DND-41 (cell line): ENCODE measurements at regions not wholly inside any gene's neighbourhood (a gene's known extent, or its start where the extent isn't known, plus 50 kb on each side); places are given as distances from the start of the nearest gene placed in this dataset.
A peak's percentile ranks its signal among the peaks of the same experiment; 100 is the strongest.

Experiments used
- ATAC-seq: fragments of 200-7000 bp; cut with Tn5 transposase; 3 replicates; pipeline ENCODE4 v1.9.1; 2021; ENCODE audit warnings: low read depth; ENCODE audit not compliant: insufficient read depth
- DNase-seq: peaks from one replicate; pipeline ENCODE4 v3.0.0-alpha.2; 2020
- H2AFZ ChIP-seq: 2 replicates; pipeline ENCODE4 v1.6.0; 2012; ENCODE audit warnings: low read depth, low read length
- H3K27ac ChIP-seq: 2 replicates; pipeline ENCODE4 v1.5.1; 2012; ENCODE audit warnings: low read length, inconsistent platforms
- H3K27me3 ChIP-seq: fragments of 200-600 bp; sonication (generic); 2 replicates; pipeline ENCODE4 v1.6.0; 2012; ENCODE audit warnings: low read length, mild to moderate bottlenecking, inconsistent platforms; ENCODE audit not compliant: insufficient read depth, poor library complexity
- H3K36me3 ChIP-seq: 2 replicates; pipeline ENCODE4 v1.5.1; 2012; ENCODE audit warnings: low read length, inconsistent platforms; ENCODE audit not compliant: insufficient read depth
- H3K4me1 ChIP-seq: 2 replicates; pipeline ENCODE4 v1.5.1; 2012; ENCODE audit warnings: mild to moderate bottlenecking, low read length; ENCODE audit not compliant: insufficient read depth
- H3K4me2 ChIP-seq: 2 replicates; pipeline ENCODE4 v1.6.0; 2012; ENCODE audit warnings: mild to moderate bottlenecking, moderate library complexity, low read length, inconsistent platforms; ENCODE audit not compliant: insufficient read depth
- H3K4me3 ChIP-seq, 2 experiments: fragments of 200-600 bp in 1 of 2; shearing (Covaris generic) in 1 of 2; 2 replicates each; pipeline ENCODE4 v1.5.1; 2012 to 2016; ENCODE audit warnings: inconsistent platforms in 2 of 2, low read length in 2 of 2, mild to moderate bottlenecking in 2 of 2, low read depth in 1 of 2, moderate library complexity in 1 of 2
- H3K79me2 ChIP-seq: 2 replicates; pipeline ENCODE4 v1.6.0; 2012; ENCODE audit warnings: low read length, inconsistent platforms; ENCODE audit not compliant: insufficient read depth
- H3K9ac ChIP-seq: 2 replicates; pipeline ENCODE4 v1.6.0; 2012; ENCODE audit warnings: low read depth, mild to moderate bottlenecking, inconsistent platforms, low read length, moderate library complexity
- H3K9me3 ChIP-seq: 2 replicates; pipeline ENCODE4 v1.5.1; 2012; ENCODE audit warnings: low read length, moderate library complexity, mild to moderate bottlenecking, inconsistent platforms; ENCODE audit not compliant: insufficient read depth, severe bottlenecking
- H4K20me1 ChIP-seq: 2 replicates; pipeline ENCODE4 v1.6.0; 2012; ENCODE audit warnings: low read length; ENCODE audit not compliant: insufficient read depth
- CTCF ChIP-seq: IDR thresholded peaks from 2 replicates; pipeline ENCODE4 v1.5.1; 2012; ENCODE audit warnings: borderline replicate concordance, low read length, moderate library complexity, mild to moderate bottlenecking; ENCODE audit not compliant: poor library complexity, severe bottlenecking; ENCODE audit errors: extremely low read depth
- EZH2 ChIP-seq: IDR thresholded peaks from 3 replicates; pipeline ENCODE4 v1.6.1; 2012; ENCODE audit warnings: borderline replicate concordance, low read depth, mild to moderate bottlenecking, moderate library complexity, low read length, inconsistent platforms; ENCODE audit not compliant: severe bottlenecking

GRCh38 chr2:186912979-186913378 lies 64.0 kb upstream of the ZSWIM2 start:
- no peaks in the 10 kb centered on the region for H3K79me2 ChIP-seq
- H3K9me3 ChIP-seq = no peaks in the 10 kb centered on the region
- H3K36me3 ChIP-seq = no peaks in the 10 kb centered on the region
- DNase-seq (no peak), ATAC-seq (no peak)
- H2AFZ ChIP-seq = no peak overlapping the region
- no peak overlapping the region for H3K4me3 ChIP-seq
- H3K4me2 ChIP-seq = no peak overlapping the region
- H3K27ac ChIP-seq = no peak overlapping the region
- no peak overlapping the region for H3K9ac ChIP-seq
- TF ChIP-seq CTCF (no peak), EZH2 (no peak)
- H3K4me1 ChIP-seq = no peaks in the 10 kb centered on the region
- no peaks in the 10 kb centered on the region for H4K20me1 ChIP-seq
- H3K27me3 ChIP-seq = no peaks in the 10 kb centered on the region

GRCh38 chr2:186911551-186912085 lies 62.6 kb upstream of the ZSWIM2 start:
- ATAC-seq = no peak
- Histone ChIP-seq H3K27ac (no peak overlapping the region), H2AFZ (no peak overlapping the region), H3K4me1 (no peaks in the 10 kb centered on the region), H3K4me2 (no peak overlapping the region), H3K4me3 (no peak overlapping the region), H3K36me3 (no peaks in the 10 kb centered on the region), H3K27me3 (no peaks in the 10 kb centered on the region), H3K9ac (no peak overlapping the region), H4K20me1 (no peaks in the 10 kb centered on the region), H3K79me2 (no peaks in the 10 kb centered on the region), H3K9me3 (no peaks in the 10 kb centered on the region)
- no peak for DNase-seq
- TF ChIP-seq CTCF = no peak

GRCh38 chr2:186910996-186911395 lies 62.0 kb upstream of the ZSWIM2 start:
- TF ChIP-seq EZH2 = no peak
- no peak for TF ChIP-seq CTCF
- Histone ChIP-seq H3K36me3 (no peaks in the 10 kb centered on the region), H3K4me2 (no peak overlapping the region), H3K4me3 (no peak overlapping the region), H3K27ac (no peak overlapping the region), H3K4me1 (no peaks in the 10 kb centered on the region), H4K20me1 (no peaks in the 10 kb centered on the region), H2AFZ (no peak overlapping the region), H3K9ac (no peak overlapping the region), H3K27me3 (no peaks in the 10 kb centered on the region), H3K9me3 (no peaks in the 10 kb centered on the region), H3K79me2 (no peaks in the 10 kb centered on the region)
- ATAC-seq = 0 out of 3 replicates have a peak, but pooled peaks have one; percentile 19
- DNase-seq = no peak

- H3K9ac ChIP-seq = no peak overlapping the region
- no peak overlapping the region for H3K4me3 ChIP-seq
- ATAC-seq = no peak
- no peaks in the 10 kb centered on the region for H3K27me3 ChIP-seq
- TF ChIP-seq CTCF (no peak), EZH2 (no peak)
- H4K20me1 ChIP-seq = no peaks in the 10 kb centered on the region
- no peak overlapping the region for H2AFZ ChIP-seq
- H3K4me2 ChIP-seq = no peak overlapping the region
- no peak overlapping the region for H3K27ac ChIP-seq
- H3K79me2 ChIP-seq = no peaks in the 10 kb centered on the region
- H3K9me3 ChIP-seq = no peaks in the 10 kb centered on the region
- DNase-seq = no peak
- H3K36me3 ChIP-seq = no peaks in the 10 kb centered on the region
- no peaks in the 10 kb centered on the region for H3K4me1 ChIP-seq
These were observed 60.1 kb upstream of the ZSWIM2 start for GRCh38 chr2:186909095-186909494.
